Transverse colon (tissue), 4 donors: ENCODE measurements at regions not wholly inside any gene's neighbourhood (a gene's known extent, or its start where the extent isn't known, plus 50 kb on each side); places are given as distances from the start of the nearest gene placed in this dataset.

Experiments used
- CTCF ChIP-seq, 5 experiments: fragments of 200-600 bp in 3 of 5; fragments of 450-650 bp in 2 of 5; sonication (generic) in 3 of 5; IDR thresholded peaks; 1 replicate in 2 of 5; 2 replicates in 3 of 5; pipeline ENCODE4 v1.5.1; 2016 to 2017; ENCODE audit warnings: antibody characterized with exemption in 5 of 5, inconsistent platforms in 3 of 5, mild to moderate bottlenecking in 2 of 5, moderate library complexity in 1 of 5
- EP300 ChIP-seq: sonication (generic); formaldehyde crosslinking; IDR thresholded peaks from one replicate; pipeline ENCODE4 v1.6.1; 2017; ENCODE audit warnings: antibody characterized with exemption, low read depth
- POLR2A ChIP-seq: fragments of 450-650 bp; IDR thresholded peaks from one replicate; pipeline ENCODE4 v1.6.1; 2016; ENCODE audit warnings: antibody characterized with exemption, mild to moderate bottlenecking, moderate library complexity
- POLR2AphosphoS5 ChIP-seq, 3 donors: sonication (generic); formaldehyde crosslinking; IDR thresholded peaks; one replicate each; pipeline ENCODE4 v1.6.1; 2016; ENCODE audit warnings: antibody characterized with exemption in 3 of 3

- no peak for TF ChIP-seq CTCF (IDR thresholded peaks at IDR 0.05)
- TF ChIP-seq POLR2AphosphoS5 (IDR thresholded peaks at IDR 0.05) = no peak
- TF ChIP-seq POLR2A = no peak
- TF ChIP-seq EP300 = no peak
Observed at GRCh38 chr2:160679686-160680085, 186.1 kb upstream of the RBMS1 start.
